Activated CD4-positive, alpha-beta T cell treated with anti-CD3 and anti-CD28 coated beads, Interleukin-2, Interleukin-6, amounts not matched to agents 100 ng/mL and 50 ng/mL, durations not matched to agents 16 hours and 8 hours (primary cell): ENCODE measurements at regions not wholly inside any gene's neighbourhood (a gene's known extent, or its start where the extent isn't known, plus 50 kb on each side); places are given as distances from the start of the nearest gene placed in this dataset.
"Not testable (repeated sequence)": the region's sequence is repeated elsewhere in the genome, so short reads cannot be mapped to it uniquely, and the experiment has no call there.

Source experiments
- DNase-seq: peaks from one replicate; pipeline ENCODE4 v3.0.0-alpha.2; 2020

DNA sequence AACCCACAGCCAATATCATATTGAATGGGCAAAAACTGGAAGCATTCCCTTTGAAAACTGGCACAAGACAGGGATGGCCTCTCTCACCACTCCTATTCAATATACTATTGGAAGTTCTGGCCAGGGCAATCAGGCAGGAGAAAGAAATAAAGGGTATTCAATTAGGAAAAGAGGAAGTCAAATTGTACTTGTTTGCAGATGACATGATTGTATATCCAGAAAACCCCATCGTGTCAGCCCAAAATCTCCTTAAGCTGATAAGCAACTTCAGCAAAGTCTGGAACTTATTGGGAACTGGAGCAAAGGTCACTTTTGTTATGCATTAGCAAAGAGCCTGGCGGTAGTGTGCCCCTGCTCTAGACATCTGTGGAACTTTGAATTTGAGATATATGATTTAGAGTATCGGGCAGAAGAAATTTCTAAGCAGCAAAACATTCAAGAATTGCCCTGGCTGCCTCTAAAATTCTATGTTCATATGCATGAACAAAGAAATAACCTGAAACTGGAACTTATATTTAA, 53.4 kb upstream of the PSMA1 start:
- DNase-seq: not testable (repeated sequence)

- peak; percentile 58 for DNase-seq
Measured at GRCh38 chr11:14577292-14577691, 57.1 kb upstream of the PSMA1 start.

- DNase-seq: peak; percentile 60
Measured at GRCh38 chr11:14577835-14578529, 57.8 kb upstream of the PSMA1 start.

DNA sequence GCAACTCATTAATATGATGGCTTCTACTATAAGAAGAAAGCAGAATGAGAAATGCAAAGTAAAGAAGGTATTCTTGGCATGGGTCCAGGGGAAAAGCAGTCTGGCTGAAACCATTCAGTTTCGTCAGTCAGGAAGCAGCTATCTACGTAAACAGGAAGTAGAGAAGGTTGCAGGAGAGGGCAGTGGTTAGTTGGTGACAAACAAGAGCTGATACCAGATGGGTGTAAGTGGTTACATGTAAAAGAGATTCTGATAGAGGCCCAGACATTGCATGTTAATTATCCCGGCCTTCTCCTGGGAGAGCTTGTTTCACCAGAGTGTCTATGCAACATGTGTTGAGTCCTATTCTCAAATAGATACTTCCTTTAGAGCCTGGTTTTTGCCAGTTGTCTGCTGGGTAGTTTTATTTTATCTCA, 58.4 kb upstream of the PSMA1 start:
- DNase-seq: peak; percentile 86

- no peak for DNase-seq
Measured at GRCh38 chr11:14579646-14580045, 59.5 kb upstream of the PSMA1 start.

- no peak for DNase-seq
Measured at GRCh38 chr11:14582793-14583192, 60.8 kb upstream of the PDE3B start.

- DNase-seq: no peak
Measured at GRCh38 chr11:14583252-14584034, 60.2 kb upstream of the PDE3B start.

GRCh38 chr11:14584035-14584363, 59.6 kb upstream of the PDE3B start:
- no peak for DNase-seq

DNA sequence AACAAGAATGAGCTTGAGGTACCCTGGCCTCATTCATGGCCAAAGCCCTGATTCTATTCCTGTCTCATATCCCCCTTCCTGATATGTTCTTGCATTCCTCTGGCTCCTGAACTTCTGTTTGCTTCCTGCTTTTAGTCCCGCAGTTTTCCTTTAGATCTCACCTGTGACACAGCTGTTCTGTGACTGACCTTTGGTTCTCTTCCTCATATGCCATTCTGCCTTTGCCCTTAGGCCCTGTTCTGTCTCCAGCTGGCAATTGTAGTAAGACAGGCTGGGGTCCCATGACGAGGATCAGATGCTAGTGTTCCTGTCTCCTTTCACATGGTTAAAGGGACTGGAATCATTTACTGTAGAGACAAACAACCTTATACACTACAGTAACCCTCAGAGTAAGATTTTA, 59.0 kb upstream of the PDE3B start:
- DNase-seq: no peak

DNA sequence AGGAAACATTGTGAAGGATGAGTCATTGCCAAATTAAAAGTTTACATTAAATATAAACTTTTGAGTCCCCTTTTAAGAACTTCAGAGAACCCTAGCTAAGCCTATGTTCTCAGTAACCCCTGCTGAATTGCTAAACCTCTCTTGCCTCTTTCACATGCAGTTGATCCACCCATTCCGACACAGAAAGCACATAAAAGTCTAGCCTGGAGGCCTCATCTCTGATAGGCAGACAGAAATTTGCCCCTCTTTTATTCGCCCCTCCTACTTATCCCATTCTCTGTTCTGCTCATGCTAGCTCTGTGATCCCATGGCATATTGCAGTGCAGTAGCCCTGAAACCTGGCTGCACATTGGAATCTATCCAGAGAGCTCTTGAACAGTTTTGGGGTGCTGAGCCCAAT, 58.2 kb upstream of the PDE3B start:
- no peak for DNase-seq

GRCh38 chr11:14587258-14587657, 56.3 kb upstream of the PDE3B start:
- no peak for DNase-seq

- no peak for DNase-seq
Measured at GRCh38 chr11:14588681-14589080, 54.9 kb upstream of the PDE3B start.

- DNase-seq: no peak
Measured at GRCh38 chr11:14589421-14589820, 54.2 kb upstream of the PDE3B start.

DNA sequence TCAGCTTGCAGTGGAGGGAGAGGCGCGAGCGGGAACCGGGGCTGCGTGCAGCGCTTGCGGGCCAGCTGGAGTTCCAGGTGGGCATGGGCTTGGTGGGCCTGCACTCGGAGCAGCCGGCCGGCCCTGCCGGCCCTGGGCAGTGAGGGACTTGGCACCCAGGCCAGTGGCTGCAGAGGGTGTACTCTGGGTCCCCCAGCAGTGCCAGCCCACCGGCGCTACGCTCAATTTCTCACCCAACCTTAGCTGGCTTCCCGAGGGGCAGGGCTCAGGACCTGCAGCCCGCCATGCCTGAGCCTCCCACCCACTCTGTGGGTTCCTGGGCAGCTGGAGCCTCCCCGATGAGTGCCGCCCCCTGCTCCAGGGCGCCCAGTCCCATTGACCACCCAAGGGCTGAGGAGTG, 52.6 kb upstream of the PDE3B start:
- not testable (repeated sequence) for DNase-seq

DNA sequence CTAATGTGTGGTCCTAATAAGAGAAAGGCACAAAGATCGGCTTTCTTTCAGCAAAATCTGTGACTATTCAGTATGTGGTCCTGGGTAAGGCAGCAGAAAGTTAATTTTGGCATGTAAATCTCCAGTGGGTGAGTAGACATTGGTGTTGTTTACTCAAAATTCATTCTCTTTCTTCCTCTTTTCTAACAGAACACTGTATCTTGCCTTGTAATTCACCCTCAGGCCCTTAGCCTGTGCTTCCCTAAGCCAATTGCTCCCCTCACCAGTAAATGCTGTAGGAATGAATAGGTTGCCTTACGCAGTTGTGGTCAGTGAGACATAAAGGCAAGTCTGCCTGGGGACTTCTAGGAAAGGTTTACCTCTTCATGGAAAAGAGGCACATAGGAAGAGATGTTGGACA, 49.9 kb upstream of the PDE3B start:
- DNase-seq: no peak
